ENCODE measurements at regions not wholly inside any gene's neighbourhood (a gene's known extent, or its start where the extent isn't known, plus 50 kb on each side); places are given as distances from the start of the nearest gene placed in this dataset.
A peak's percentile ranks its signal among the peaks of the same experiment; 100 is the strongest.

DNA sequence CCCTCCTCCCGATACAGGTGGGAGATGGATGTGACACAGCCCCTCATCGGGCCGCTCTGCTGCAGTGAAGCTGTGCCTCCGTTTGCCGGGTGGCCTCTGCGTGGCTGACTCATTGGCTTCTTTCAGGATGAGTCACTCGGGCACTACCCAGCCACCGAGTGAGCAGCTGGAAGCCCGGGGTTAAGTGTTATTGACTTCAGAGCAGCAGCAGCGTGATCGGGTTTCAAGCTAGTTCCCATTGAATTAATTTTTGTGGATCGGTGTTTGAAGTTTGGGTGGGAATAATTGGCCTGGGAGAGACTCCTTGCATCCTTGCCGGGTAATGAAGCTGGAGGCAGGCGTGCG, 266.4 kb upstream of the IRX4 start:
- no peaks in the 10 kb centered on the region for H4K20me1 ChIP-seq (ENCODE audit: low read length)
- H3K9me2 ChIP-seq (replicated peaks; ENCODE audit: low read length), result no peaks in the 10 kb centered on the region
- ATAC-seq (peak; percentile 100), DNase-seq (peak; percentile 85)
- H2AFZ ChIP-seq (ENCODE audit: low read length), result peak overlapping the region; percentile 16; the same call in 1 of the 2 replicates
- H3K4me1 ChIP-seq (ENCODE audit: insufficient read depth, low read length), result peaks cover 14% of the 10 kb centered on the region
- peak overlapping the region; percentile 73 for H3K4me2 ChIP-seq (ENCODE audit: low read length)
- intact Hi-C loops (cut with micrococcal nuclease), result no loop called here
- no peaks in the 10 kb centered on the region for H3F3A ChIP-seq (ENCODE audit: low read length, unreplicated experiment)
- no peak overlapping the region for H3K9ac ChIP-seq (ENCODE audit: low read length)
- BruUV-seq (replicated peaks), result no TSS peak
- ChIA-PET CTCF (no interaction called here), POLR2A (ENCODE audit: unreplicated experiment) (no interaction called here)
- H3K27me3 ChIP-seq (ENCODE audit: low read length), result no peaks in the 10 kb centered on the region
- no peaks in the 10 kb centered on the region for H3K36me3 ChIP-seq (ENCODE audit: low read depth, low read length)
- no peaks in the 10 kb centered on the region for H3K9me3 ChIP-seq (ENCODE audit: low read length)
- TF ChIP-seq, protein P1, sequence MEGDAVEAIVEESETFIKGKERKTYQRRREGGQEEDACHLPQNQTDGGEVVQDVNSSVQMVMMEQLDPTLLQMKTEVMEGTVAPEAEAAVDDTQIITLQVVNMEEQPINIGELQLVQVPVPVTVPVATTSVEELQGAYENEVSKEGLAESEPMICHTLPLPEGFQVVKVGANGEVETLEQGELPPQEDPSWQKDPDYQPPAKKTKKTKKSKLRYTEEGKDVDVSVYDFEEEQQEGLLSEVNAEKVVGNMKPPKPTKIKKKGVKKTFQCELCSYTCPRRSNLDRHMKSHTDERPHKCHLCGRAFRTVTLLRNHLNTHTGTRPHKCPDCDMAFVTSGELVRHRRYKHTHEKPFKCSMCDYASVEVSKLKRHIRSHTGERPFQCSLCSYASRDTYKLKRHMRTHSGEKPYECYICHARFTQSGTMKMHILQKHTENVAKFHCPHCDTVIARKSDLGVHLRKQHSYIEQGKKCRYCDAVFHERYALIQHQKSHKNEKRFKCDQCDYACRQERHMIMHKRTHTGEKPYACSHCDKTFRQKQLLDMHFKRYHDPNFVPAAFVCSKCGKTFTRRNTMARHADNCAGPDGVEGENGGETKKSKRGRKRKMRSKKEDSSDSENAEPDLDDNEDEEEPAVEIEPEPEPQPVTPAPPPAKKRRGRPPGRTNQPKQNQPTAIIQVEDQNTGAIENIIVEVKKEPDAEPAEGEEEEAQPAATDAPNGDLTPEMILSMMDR (conservative IDR thresholded peaks at IDR 0.05; ENCODE audit: low read depth, low read length), result no peak
- TF ChIP-seq EZH2phosphoT487 (IDR thresholded peaks at IDR 0.05; ENCODE audit: borderline replicate concordance, low read length), result no peak
- TF ChIP-seq EZH2 (IDR thresholded peaks at IDR 0.05; ENCODE audit: low read length, unreplicated experiment), result no peak
- no peaks in the 10 kb centered on the region for H3K79me2 ChIP-seq (ENCODE audit: low read length)
- peak overlapping the region; percentile 52 for H3K4me3 ChIP-seq (ENCODE audit: low read length)
- no peak overlapping the region for H3K27ac ChIP-seq (ENCODE audit: low read length)

DNA sequence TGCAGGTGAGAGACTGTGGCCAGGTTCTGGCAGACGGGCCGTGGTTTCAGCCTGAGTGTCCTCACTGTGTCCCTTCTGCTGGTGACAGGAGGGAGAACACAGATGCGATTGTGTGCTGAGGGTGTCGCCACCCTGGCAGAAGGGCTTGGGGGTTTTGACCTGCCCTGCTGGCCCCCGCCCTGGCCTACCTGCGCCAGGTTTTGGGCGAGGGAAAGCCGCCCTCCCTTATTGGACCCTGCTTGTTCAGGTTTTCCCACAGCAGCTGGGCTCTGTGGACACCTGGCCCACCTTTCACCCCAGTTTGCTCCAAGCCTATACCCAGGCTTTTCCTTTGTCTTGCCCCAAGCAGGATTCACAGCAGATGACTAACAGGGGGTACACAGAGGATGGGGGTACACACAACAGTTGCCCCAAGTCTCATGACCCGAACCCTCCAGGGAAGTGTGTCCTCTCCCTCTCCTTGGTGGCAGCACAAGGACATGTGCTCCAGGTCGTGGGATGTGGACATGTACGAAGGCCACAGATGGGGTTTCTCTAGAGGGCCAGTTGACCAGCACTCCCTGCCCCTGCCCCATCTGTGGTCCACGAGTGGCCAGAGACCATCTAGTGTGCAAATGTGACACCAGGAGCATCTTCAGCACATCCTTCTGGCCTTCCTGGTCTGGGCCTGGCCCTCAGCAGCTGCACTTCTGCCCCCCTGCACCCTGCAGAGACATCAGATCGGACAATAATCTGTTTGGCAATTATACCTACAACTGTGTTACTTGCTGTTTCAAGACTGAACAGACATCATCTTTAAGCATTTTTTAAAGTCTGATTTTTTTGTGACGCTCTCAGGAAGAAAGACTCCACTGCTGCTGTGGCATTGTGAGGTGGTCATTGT, 265.8 kb upstream of the IRX4 start:
- no peaks in the 10 kb centered on the region for H3F3A ChIP-seq (ENCODE audit: low read length, unreplicated experiment)
- H3K36me3 ChIP-seq (ENCODE audit: low read depth, low read length), result no peaks in the 10 kb centered on the region
- ChIA-PET CTCF (no interaction called here), POLR2A (ENCODE audit: unreplicated experiment) (no interaction called here)
- H3K9me3 ChIP-seq (ENCODE audit: low read length), result no peaks in the 10 kb centered on the region
- H3K9me2 ChIP-seq (replicated peaks; ENCODE audit: low read length), result no peaks in the 10 kb centered on the region
- H4K20me1 ChIP-seq (ENCODE audit: low read length), result no peaks in the 10 kb centered on the region
- peak overlapping the region; percentile 73 for H3K4me2 ChIP-seq (ENCODE audit: low read length)
- no peak overlapping the region for H3K9ac ChIP-seq (ENCODE audit: low read length)
- intact Hi-C loops (cut with micrococcal nuclease), result no loop called here
- H2AFZ ChIP-seq (ENCODE audit: low read length), result peak overlapping the region; percentile 16; the same call in 1 of the 2 replicates
- ATAC-seq, result peak; percentile 55
- no peak overlapping the region for H3K27ac ChIP-seq (ENCODE audit: low read length)
- peaks cover 14% of the 10 kb centered on the region for H3K4me1 ChIP-seq (ENCODE audit: insufficient read depth, low read length)
- H3K27me3 ChIP-seq (ENCODE audit: low read length), result no peaks in the 10 kb centered on the region
- H3K79me2 ChIP-seq (ENCODE audit: low read length), result no peaks in the 10 kb centered on the region
- DNase-seq, result no peak
- TF ChIP-seq, protein P1 (conservative IDR thresholded peaks at IDR 0.05; ENCODE audit: low read depth, low read length), result no peak
- TF ChIP-seq EZH2phosphoT487 (IDR thresholded peaks at IDR 0.05; ENCODE audit: borderline replicate concordance, low read length) (no peak), EZH2 (IDR thresholded peaks at IDR 0.05; ENCODE audit: low read length, unreplicated experiment) (no peak)
- BruUV-seq (replicated peaks), result no TSS peak
- H3K4me3 ChIP-seq (ENCODE audit: low read length), result peak overlapping the region; percentile 52
